Pons (tissue), 1 donor: ENCODE measurements at regions not wholly inside any gene's neighbourhood (a gene's known extent, or its start where the extent isn't known, plus 50 kb on each side); places are given as distances from the start of the nearest gene placed in this dataset.
A peak's percentile ranks its signal among the peaks of the same experiment; 100 is the strongest.
"Not testable (repeated sequence)": the region's sequence is repeated elsewhere in the genome, so short reads cannot be mapped to it uniquely, and the experiment has no call there.

Experiments
- DNase-seq: peaks from one replicate; pipeline ENCODE4 v3.0.0-alpha.2; 2016; ENCODE audit warnings: low spot score

DNA sequence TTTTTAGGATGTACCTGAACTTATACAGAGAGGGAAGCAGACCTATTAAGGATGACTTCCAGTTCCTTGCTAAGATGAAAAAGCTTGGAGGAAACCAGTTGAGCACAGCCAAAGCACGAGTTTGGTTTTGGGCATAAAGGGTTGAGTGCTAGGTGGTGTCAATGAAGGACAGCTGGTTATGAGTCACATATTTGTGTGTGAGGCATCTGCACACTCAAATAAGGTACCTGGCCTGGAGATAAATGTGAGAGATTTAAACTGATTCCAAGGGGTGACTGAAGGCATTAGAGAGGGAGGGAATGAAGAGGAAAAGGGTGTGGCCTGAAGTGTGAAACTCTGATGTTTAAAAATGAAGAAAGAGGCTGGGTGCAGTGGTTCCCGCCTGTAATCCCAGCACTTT is 486.7 kb downstream of the DIPK2A start:
- DNase-seq, result no peak

DNA sequence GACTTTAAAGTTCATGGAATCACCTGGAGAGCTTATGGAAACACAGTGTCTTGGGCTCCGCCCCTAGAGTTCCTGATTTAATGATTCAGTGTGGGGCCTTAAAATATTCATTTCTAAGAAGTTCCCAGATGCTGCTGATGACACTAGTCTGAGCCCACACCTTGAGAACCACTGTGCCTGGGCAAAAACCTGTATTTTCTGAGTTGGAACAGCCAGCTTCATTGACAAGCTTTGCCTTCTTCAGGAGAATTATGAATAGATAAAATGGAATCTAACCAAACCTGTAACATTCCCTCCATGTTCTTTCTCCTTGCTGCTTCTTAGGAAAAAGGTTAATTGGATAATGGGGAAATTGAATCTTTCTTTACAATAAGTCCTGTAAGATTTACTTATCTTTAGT is 490.7 kb downstream of the DIPK2A start:
- DNase-seq, result no peak

DNA sequence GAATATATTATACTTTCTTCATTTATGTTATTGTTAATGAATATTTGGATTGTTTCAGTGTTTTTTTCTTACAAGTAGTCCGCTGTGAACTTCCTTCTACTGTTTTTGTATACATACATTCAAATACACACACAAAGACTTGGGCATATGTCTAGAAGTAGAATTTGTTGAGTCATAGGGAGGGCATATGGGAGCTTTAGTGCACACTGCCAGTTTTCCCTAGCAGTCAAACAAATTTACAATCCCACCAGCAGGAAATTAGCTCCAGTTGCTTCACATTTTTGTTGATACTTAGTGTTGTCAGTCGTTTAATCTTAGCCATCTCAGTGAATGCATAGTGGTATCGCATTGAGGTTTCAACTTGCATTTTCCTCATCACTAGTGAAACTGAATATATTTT is 492.3 kb downstream of the DIPK2A start:
- peak; percentile 13 for DNase-seq

GRCh38 chr3:144466114-144466513 is 494.5 kb downstream of the DIPK2A start:
- no peak for DNase-seq

GRCh38 chr3:144466540-144466939 is 494.9 kb downstream of the DIPK2A start:
- DNase-seq, result no peak

DNA sequence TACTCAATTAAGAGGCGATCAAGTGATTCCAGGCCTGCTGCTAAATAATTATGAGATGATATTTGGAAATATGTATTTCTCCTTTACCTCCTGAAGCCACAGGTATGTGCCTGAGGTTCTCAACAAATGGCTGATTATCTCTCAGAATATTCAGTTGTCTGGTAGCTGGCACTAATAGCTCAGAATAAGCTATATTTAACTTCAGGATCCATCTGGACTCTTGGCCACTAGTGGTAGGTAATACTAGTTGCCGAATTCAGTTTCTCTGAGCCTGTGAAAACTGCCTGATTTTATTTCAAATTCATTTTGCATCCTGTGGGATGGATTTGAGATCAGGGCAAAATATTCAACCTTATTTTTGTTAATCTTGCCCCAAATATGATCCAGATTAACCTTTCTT is 499.0 kb downstream of the DIPK2A start:
- no peak for DNase-seq

- DNase-seq, result no peak
These were observed 506.0 kb downstream of the DIPK2A start for GRCh38 chr3:144477593-144477992.

DNA sequence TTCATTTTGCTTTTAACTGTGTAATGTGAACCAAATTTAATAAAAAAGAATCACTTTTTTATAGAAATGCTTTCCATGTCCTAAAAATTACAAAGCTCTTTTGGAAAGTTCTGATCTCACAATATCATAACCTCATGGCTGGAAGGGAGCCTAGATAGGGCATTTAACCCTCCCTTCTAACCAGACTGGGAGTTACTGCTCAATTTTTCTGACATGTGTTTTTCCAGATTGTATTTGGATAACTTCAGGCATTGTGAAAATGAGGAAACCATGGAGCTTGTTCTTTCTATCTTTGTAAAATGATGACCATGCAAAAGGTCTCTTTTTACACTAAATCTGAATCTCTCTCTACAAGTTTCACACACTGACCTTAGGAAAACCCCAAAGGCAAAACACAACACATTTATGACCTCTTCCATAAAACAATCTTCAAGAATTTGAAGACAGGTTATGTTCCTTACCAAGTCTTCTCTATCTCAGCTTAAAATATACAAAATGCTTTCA is 508.8 kb downstream of the DIPK2A start:
- DNase-seq, result no peak

DNA sequence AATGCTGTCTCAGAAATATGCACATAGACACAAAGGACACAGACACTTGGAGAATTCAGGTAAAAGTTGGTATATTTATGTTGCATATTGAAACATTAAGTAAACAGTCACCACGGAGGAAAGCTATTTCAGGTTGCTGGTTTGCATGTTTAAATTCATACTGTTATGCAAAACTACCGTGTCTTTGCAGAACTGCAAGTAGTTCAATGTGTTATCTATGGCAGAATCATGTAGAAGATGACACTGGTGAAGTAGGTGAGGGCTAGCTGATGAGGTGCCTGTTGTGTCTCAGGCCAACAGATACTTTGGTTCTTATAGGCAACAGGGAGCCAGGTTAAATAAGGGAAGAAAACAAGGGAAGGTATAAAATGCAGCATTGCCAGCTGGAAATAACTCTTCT is 511.3 kb downstream of the DIPK2A start:
- DNase-seq, result no peak

DNA sequence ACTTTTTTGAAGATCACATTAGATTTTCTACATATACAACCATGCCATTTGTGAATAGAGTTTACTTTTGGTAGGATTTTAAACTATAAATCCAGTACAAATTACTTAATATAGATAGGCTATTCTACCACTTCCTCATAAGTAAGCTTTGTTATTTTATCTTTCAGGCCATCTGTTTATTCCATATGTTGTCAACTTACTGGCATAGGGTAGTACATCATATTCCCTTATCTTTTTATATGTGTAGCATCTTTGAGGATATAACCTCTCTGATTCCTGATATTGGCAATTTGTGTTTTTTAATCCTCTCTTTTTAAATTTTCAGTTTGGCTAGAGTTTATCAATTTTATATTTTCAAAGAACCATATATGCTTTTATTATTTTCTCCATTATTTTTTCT is 515.4 kb downstream of the DIPK2A start:
- no peak for DNase-seq

DNA sequence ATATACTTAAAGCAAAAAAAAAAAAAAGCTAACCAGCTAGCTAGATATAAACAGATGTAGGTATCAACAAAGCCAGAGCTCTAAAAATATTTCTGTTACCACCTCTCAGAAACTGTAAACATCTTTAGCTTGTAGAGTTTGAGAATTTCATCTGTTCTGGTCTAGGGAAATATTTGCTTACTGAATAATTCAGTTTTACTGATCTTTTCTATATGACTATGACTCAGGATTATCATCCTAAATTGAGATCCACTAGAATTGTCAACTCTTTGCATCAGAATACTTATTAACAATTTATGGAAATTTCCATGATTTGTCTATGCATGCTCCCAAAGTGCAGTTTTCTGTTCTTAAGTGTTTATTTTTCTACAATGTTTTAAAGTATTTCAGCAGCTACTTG is 517.3 kb downstream of the DIPK2A start:
- no peak for DNase-seq

DNA sequence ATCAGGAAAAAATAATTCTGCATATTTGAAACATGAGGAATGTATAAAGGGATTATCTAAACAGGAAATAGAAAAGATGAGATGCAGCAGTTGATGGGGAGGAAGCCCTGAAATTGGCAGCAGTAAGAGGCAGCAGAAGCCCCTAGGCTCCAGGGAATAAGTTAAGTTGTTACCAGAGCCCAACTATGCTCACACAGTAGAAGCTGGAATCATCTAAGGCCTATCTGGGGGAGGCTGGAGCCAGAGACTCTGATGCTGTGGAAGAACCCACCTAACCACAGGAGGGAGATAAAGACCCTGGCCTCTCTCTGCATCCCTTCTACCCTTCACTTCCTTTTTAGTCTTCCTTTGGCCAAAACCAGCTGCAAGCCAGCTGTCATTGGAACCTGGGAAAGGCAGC is 519.7 kb downstream of the DIPK2A start:
- no peak for DNase-seq

- DNase-seq, result not testable (repeated sequence)
These were observed 523.0 kb downstream of the DIPK2A start for GRCh38 chr3:144494651-144495050.

- DNase-seq, result peak; percentile 48
These were observed 524.7 kb downstream of the DIPK2A start for GRCh38 chr3:144496141-144496835.

DNA sequence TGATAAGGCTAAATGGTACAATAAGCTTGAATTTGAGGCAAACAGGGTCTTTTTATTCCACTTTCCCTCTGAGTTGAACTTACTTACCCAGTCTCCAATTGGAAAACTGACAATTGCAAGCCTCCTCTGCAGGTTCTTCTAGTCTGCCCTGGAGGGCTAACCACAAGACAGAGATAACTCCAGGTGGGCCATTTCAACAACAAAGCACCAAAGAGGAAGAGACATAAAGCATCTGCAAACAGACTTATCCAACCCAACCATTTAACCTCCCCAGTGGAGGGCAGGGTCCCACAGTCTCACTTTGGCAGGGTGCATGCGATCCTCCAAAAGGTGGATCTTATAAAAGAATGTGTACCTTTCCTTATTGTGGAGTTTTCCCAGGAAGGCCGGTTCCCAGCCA is 525.8 kb downstream of the DIPK2A start:
- DNase-seq, result no peak

DNA sequence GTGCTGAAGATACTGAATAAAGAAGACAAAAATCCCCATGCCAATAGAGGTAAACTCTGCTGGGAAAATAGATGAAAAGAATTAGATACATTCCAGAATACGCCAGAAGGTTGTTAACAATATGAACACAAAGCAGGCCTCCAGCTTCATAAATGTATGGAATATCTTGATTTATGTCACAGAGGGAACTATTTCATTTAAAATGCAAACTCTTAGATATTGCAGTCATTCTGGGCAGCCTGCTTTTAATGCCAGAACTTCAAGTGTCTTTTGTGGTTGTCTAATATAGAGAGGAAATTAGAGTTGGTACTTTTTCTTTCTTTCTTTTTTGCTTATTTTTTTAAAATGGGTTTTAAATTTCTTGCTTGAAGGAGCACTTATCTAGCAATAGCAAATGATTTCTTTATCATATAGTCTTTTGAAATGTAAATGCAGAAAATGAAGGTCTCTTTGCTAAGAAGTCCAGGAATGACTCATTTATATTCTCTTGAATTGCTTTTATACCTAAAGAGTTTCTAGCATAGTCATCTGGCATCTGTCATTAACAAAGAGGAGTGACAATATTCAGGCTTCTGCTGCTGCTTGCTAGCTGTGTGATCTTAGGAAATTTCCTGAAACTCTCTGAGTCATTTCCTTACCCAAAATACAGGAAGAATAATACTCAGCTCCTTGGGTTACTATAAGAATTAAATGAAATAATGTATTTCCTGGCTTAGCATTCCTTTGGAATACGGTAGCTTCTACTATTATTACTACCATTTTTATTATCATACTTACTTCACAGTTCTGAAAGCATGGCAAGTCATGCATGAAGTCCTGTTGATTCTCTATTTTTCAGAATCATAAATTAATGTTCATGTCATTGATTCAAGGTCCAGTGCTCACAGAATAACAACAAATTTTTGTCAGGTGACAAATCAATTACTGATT is 527.6 kb downstream of the DIPK2A start:
- DNase-seq, result no peak

DNA sequence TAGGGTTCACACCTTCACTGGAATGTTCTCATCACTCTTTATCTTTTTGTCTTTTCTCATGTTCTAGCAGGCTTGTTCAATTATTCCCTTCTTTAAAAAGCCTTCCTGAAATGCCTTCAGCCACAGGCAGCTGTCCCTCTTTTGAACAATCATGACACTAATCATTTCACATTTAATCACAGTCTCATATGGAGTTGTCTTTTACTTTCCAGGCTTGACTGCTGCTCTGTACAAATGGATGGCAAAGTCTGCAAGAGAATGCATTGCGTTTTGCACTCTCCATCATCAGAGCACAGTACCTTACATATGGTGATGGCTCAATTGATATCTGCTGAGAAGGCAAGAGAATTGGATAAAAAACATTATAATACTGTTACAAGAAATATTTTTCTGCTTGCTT is 529.8 kb downstream of the DIPK2A start:
- DNase-seq, result no peak

- no peak for DNase-seq
These were observed 530.8 kb downstream of the DIPK2A start for GRCh38 chr3:144502402-144502801.

- not testable (repeated sequence) for DNase-seq
These were observed 534.8 kb downstream of the DIPK2A start for GRCh38 chr3:144506375-144506774.

GRCh38 chr3:144511346-144511745 is 539.7 kb downstream of the DIPK2A start:
- DNase-seq, result no peak

GRCh38 chr3:144516026-144516425 is 544.4 kb downstream of the DIPK2A start:
- no peak for DNase-seq

- DNase-seq, result no peak
These were observed 545.0 kb downstream of the DIPK2A start for GRCh38 chr3:144516589-144516988.

GRCh38 chr3:144521131-144521530 is 549.5 kb downstream of the DIPK2A start:
- DNase-seq, result no peak
